Memory B cell (primary cell): ENCODE measurements at regions not wholly inside any gene's neighbourhood (a gene's known extent, or its start where the extent isn't known, plus 50 kb on each side); places are given as distances from the start of the nearest gene placed in this dataset.

Source experiments
- ATAC-seq: fragments of 150-1000 bp; cut with Tn5 transposase; 2 replicates; pipeline ENCODE4 v1.10.0; 2021; ENCODE audit warnings: low read depth, mild to moderate bottlenecking, moderate library complexity
- DNase-seq, 2 donors: peaks; one replicate each; pipeline ENCODE4 v3.0.0; 2022; ENCODE audit warnings: low spot score in 2 of 2
- H3K27ac Mint-ChIP-seq: one replicate; pipeline ENCODE4 v1.8.0; 2022; ENCODE audit warnings: mild to moderate bottlenecking, moderate library complexity, mixed read lengths
- H3K27me3 Mint-ChIP-seq: one replicate; pipeline ENCODE4 v1.8.0; 2022; ENCODE audit warnings: mixed read lengths
- H3K36me3 Mint-ChIP-seq: one replicate; pipeline ENCODE4 v1.8.0; 2022; ENCODE audit warnings: mild to moderate bottlenecking, mixed read lengths
- H3K4me1 Mint-ChIP-seq: one replicate; pipeline ENCODE4 v1.8.0; 2022; ENCODE audit warnings: mixed read lengths
- H3K4me3 Mint-ChIP-seq: one replicate; pipeline ENCODE4 v1.8.0; 2022; ENCODE audit warnings: mild to moderate bottlenecking, moderate library complexity, mixed read lengths
- H3K9me3 Mint-ChIP-seq: one replicate; pipeline ENCODE4 v1.8.0; 2022; ENCODE audit warnings: mixed read lengths

DNA sequence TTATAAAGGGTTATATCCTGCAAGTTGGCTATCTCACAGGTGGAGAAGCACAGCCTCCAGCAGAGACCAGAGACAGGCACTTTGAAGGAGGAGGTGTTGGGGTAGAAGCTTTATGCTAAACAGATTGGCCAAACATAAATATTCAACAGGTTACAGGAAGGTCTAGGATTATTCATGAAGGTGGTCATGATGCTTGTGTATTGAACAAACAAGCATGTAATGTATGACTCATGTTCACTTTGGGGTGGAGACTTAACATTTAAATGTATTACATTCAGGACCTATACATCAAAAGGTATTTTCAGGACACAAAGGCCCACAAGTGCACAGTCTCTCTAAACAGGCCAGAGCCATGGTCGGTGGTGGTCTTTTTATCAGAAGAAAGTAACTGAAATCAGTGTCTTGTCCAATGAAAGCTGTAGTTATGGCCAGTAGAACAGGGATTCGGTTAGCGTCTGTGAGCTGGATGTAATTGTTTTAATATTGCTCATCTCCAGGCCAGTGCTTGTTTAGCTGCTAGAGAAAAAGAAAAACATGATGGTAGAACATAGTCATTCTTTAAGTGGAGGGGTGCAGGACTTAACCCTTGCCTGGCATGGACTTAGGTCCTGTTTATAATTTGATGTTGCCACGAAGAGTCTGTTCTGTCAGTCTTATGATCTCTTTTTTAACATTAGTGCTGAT, 555.2 kb upstream of the PCDH10 start:
- Mint-ChIP-seq H3K4me3 (no peak overlapping the region), H3K27ac (no peak overlapping the region), H3K4me1 (no peaks in the 10 kb centered on the region), H3K9me3 (peaks cover 4% of the 10 kb centered on the region), H3K27me3 (no peaks in the 10 kb centered on the region), H3K36me3 (no peaks in the 10 kb centered on the region)
- DNase-seq (no peak), ATAC-seq (no peak)

DNA sequence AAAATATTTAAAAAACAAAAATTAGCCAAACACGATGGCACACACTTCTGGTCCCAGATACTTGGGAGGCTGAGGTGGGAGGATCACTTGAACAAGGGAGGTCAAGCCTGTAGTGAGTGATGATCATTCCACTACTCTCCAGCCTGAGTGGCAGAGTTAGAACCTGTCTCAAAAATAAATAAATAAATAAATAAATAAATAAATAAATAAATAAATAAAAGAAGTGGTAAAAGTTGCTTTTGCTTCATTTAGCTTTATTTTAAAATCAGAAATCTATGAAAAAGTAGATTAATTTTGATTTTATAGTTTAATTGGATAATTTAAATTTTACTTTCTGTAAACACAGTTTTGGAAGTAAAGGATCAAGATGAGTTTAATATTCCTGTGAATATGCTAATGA, 552.9 kb upstream of the PCDH10 start:
- H3K4me3 Mint-ChIP-seq: no peak overlapping the region
- no peaks in the 10 kb centered on the region for H3K36me3 Mint-ChIP-seq
- H3K27ac Mint-ChIP-seq: no peak overlapping the region
- ATAC-seq (no peak), DNase-seq (no peak)
- H3K27me3 Mint-ChIP-seq: no peaks in the 10 kb centered on the region
- peaks cover 4% of the 10 kb centered on the region for H3K9me3 Mint-ChIP-seq
- no peaks in the 10 kb centered on the region for H3K4me1 Mint-ChIP-seq

DNA sequence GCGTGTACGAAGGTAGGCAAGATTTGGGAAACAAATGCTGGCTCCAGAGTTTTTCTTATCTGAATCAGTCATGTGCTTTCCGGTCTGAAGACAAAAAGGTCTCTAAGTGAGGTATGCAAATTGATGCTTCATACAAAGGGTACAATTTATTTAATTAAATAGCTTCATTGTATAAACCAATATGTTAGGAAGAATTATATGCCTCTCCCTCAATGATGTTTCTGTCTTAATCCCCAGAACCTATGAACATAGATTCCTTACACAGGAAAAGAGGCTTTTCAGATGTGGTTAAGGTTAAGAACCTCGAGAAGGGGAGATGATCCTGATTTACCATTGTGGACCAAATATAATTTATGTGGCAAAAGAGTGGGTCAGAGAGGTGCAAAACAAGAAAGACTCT, 543.5 kb upstream of the PCDH10 start:
- H3K4me1 Mint-ChIP-seq: no peaks in the 10 kb centered on the region
- no peaks in the 10 kb centered on the region for H3K27me3 Mint-ChIP-seq
- no peaks in the 10 kb centered on the region for H3K9me3 Mint-ChIP-seq
- DNase-seq (no peak), ATAC-seq (no peak)
- H3K27ac Mint-ChIP-seq: no peak overlapping the region
- H3K4me3 Mint-ChIP-seq: no peak overlapping the region
- no peaks in the 10 kb centered on the region for H3K36me3 Mint-ChIP-seq

DNA sequence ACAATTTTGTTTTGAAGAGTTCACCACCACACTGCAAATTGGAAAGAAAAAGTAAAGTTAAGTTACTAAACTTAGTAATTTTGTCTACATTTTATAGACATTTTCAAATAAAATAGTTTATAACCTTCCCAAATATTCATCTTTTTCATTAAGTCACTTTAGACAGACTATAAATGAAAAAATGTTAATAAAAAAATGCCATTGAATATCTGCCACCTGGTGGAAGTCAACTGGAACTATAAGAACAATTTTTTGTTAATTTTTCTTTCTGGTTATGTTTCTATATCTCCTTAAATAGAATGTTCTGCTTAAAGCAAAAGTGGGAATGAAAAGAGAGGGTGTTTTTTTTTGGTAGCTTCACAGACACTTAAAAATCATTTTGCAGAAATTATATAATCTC, 534.4 kb upstream of the PCDH10 start:
- Mint-ChIP-seq H3K4me1 (no peaks in the 10 kb centered on the region), H3K4me3 (no peak overlapping the region), H3K27ac (no peak overlapping the region), H3K9me3 (no peaks in the 10 kb centered on the region), H3K27me3 (no peaks in the 10 kb centered on the region), H3K36me3 (no peaks in the 10 kb centered on the region)
- ATAC-seq (no peak), DNase-seq (no peak)

DNA sequence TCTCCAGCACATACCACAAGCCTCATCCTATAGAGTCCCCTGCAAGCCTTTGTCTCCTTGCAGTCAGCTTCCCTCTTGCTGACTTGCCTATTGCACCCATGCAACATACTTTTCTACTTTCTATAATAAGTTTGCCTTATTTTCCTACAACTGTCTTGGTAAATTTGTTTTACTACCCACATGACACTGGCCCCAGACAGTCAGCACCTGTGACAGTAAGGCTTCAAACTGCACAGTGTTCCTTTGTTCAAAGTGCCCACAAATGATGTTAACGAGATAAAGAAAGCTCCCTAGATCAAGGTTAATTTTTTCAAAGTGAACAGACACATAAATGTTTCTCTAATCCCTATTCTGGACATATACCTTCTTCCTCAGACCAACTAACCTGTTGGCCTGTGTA, 529.1 kb upstream of the PCDH10 start:
- ATAC-seq (no peak), DNase-seq (no peak)
- H3K4me1 Mint-ChIP-seq: no peaks in the 10 kb centered on the region
- no peaks in the 10 kb centered on the region for H3K9me3 Mint-ChIP-seq
- H3K36me3 Mint-ChIP-seq: no peaks in the 10 kb centered on the region
- no peaks in the 10 kb centered on the region for H3K27me3 Mint-ChIP-seq
- H3K27ac Mint-ChIP-seq: no peak overlapping the region
- H3K4me3 Mint-ChIP-seq: no peak overlapping the region

DNA sequence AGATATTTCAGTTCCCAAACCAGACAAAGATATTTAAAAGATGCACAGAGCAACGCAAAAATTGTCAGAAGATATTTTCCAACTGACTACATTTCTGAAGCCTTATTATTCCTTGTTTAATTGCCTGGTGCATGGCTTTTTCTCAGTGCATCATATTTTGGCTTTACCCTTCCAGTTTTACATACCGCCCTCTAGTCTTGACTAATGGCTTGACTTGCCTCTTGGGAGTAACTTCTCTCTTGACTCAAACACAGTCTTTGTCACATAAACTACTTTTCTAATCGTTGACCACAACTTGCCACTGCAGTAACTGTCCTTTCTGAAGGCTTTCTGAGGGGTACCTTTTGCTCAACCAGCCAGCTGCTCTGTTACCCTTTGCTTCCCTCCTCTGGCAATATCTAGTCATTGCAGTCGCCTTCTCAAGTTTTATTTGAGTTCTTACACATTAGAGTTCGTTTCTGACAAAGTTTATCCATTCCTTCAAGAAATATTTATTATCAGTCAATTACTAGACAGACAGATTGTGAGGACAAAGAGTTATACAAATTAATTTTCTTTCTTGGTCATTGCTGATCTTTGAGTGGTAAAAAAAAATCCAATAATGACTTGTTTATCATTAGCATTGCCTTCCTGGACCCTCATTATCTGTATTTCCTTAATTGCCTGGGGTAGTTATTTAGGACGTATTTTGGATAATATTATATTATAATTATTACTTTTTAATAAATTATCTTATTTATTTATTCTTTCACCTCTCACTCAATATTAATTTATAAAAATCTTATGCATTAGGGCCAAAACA, 506.9 kb upstream of the PCDH10 start:
- Mint-ChIP-seq H3K9me3 (peaks cover 3% of the 10 kb centered on the region), H3K27ac (no peak overlapping the region)
- DNase-seq: no peak

DNA sequence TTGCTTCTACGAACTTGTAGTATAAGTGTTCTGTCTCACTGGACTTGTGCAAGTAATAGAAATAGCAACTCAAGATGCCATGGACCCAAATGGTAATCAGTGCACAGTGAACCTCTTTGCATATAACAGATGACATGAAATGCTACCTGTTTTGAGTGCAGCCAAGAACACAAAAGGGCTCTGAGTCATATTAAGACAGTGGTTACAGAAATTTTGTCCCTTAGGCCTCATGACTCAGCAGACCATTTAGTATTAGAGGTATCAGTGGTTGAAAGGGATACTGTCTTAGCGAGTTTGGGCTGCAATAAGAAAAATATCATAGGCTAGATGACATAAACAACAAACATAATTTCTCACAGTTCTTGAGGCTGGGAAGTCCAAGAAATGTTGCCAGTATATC, 502.9 kb upstream of the PCDH10 start:
- no peak for ATAC-seq
- H3K4me1 Mint-ChIP-seq: no peaks in the 10 kb centered on the region

More for the DNA sequence above, 506.9 kb upstream of the PCDH10 start:
- H3K4me3 Mint-ChIP-seq: no peak overlapping the region
- H3K4me1 Mint-ChIP-seq: no peaks in the 10 kb centered on the region
- H3K36me3 Mint-ChIP-seq: no peaks in the 10 kb centered on the region
- no peaks in the 10 kb centered on the region for H3K27me3 Mint-ChIP-seq
- ATAC-seq: no peak

DNA sequence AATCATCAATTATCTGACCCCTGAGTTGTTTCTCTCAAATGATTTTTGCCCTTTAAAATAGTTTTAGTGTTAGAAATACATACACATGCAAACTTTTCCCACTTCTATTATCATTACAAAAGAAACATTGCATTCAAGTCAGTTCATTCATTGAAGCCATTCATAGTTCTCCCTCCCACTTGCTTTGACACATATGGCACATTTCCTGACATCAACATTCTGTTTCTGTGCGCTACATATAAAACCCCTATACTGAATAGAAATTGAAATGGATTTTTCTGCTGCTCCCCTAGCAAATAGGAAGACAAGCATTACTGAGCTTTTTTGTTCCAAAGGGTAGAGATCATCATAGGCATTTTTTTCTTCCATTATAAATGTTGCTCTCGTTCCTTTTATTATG, 497.9 kb upstream of the PCDH10 start:
- Mint-ChIP-seq H3K4me1 (no peaks in the 10 kb centered on the region), H3K9me3 (peaks cover 6% of the 10 kb centered on the region), H3K4me3 (no peak overlapping the region), H3K36me3 (no peaks in the 10 kb centered on the region), H3K27ac (no peak overlapping the region), H3K27me3 (no peaks in the 10 kb centered on the region)
- DNase-seq: no peak
- no peak for ATAC-seq

More for the DNA sequence above, 502.9 kb upstream of the PCDH10 start:
- Mint-ChIP-seq H3K27me3 (no peaks in the 10 kb centered on the region), H3K27ac (no peak overlapping the region), H3K36me3 (no peaks in the 10 kb centered on the region), H3K4me3 (no peak overlapping the region), H3K9me3 (peaks cover 1% of the 10 kb centered on the region)
- DNase-seq: no peak

DNA sequence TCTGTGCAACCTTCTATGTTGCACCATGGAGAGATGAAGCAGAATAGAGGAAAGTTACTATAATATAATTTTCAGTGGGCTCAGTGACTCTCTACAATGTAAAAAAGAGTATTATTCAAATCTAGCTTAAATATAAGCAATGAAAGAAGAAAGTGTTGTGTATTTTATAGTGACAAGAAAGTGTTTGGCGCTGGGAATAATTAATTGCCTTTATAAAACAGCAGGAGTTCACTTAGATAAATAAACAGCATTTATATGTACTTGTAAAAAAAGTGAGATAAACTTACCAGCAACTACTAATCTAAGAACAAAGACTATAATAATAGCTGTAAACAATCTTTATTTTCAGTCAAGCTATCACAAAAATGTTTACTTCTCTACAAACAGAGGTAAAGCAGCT, 488.9 kb upstream of the PCDH10 start:
- H3K27me3 Mint-ChIP-seq: no peaks in the 10 kb centered on the region
- ATAC-seq: no peak
- no peak overlapping the region for H3K4me3 Mint-ChIP-seq
- no peak overlapping the region for H3K27ac Mint-ChIP-seq
- no peak for DNase-seq
- no peaks in the 10 kb centered on the region for H3K36me3 Mint-ChIP-seq
- peaks cover 13% of the 10 kb centered on the region for H3K9me3 Mint-ChIP-seq
- H3K4me1 Mint-ChIP-seq: no peaks in the 10 kb centered on the region

DNA sequence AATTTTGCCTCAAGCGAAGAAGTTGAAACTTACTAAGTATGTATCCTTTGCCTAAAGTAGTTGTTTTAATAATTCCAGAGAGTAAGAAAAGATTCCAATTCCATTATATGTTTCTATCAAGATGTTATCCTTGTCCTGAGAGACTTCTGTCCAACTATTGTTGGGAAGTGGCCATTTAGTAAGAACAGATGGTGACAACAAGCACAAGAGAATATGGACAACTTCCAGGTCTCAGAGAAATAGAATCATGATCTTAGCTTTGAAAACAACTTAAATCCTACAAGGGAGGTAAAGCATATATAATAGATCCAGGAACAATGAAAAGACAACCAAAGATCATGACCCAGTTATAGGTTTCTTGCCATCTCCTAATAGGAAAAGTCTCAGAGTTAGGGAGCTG, 486.6 kb upstream of the PCDH10 start:
- H3K36me3 Mint-ChIP-seq: no peaks in the 10 kb centered on the region
- H3K27me3 Mint-ChIP-seq: no peaks in the 10 kb centered on the region
- H3K4me1 Mint-ChIP-seq: no peaks in the 10 kb centered on the region
- ATAC-seq (no peak), DNase-seq (no peak)
- H3K9me3 Mint-ChIP-seq: peaks cover 5% of the 10 kb centered on the region
- H3K4me3 Mint-ChIP-seq: no peak overlapping the region
- no peak overlapping the region for H3K27ac Mint-ChIP-seq

DNA sequence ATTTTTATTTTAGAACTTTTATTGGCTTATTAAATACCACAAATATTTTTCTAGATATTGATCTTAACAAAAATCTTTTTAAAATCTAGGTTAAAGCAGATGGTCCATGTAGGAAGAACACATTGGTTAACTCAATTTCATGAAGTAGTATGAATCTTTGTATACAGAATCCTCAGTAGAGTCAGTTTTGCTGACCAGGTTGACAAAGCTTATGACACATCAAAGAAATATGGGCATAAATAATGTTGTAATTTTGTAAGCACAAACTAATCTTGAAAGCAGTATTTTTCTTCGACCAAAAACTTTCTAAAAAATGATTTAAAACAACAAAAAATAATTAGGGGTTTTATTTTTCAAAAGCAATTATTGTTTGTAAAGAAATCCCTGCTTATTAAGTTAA, 479.3 kb upstream of the PCDH10 start:
- H3K4me1 Mint-ChIP-seq: no peaks in the 10 kb centered on the region
- ATAC-seq (no peak), DNase-seq (no peak)
- H3K27ac Mint-ChIP-seq: no peak overlapping the region
- no peaks in the 10 kb centered on the region for H3K36me3 Mint-ChIP-seq
- H3K4me3 Mint-ChIP-seq: no peak overlapping the region
- peaks cover 2% of the 10 kb centered on the region for H3K9me3 Mint-ChIP-seq
- H3K27me3 Mint-ChIP-seq: no peaks in the 10 kb centered on the region

DNA sequence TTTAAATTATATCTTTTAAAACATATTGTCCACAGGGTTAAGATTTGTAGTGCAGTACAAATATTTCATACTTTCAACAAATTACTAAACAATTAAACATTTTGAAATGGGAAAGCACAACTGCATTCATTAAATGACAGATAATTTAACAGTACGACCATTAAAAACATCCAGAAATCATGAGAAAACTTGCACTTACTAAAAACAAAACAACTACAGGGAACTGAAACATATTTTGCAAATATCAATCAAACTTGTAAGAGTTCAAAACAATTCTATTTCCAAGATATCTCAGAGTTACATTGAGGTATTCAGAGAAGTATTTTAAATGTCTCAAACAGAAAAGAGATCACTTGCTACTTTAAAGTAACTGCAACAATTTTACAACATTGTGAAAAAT, 478.5 kb upstream of the PCDH10 start:
- Mint-ChIP-seq H3K36me3 (no peaks in the 10 kb centered on the region), H3K27me3 (no peaks in the 10 kb centered on the region), H3K9me3 (no peaks in the 10 kb centered on the region), H3K4me3 (no peak overlapping the region), H3K4me1 (no peaks in the 10 kb centered on the region), H3K27ac (no peak overlapping the region)
- no peak for DNase-seq
- no peak for ATAC-seq

DNA sequence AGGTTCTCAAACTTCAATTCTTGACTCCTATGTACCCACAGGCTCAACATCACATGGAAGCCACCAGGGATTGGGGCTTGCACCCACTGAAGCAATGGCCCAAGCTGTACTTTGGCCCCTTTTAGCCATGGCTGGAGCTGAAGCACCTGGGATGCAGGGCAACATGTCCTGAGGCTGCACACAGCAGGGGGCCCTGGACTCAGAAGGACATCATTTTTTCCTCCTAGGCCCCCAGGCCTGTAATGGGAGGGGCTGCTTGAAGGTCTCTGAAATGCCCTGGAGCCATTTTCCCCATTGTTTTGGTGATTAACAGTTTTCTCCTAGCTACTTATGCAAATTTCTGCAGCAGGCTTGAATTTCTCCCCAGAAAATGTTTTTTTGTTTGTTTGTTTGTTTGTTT, 465.1 kb upstream of the PCDH10 start:
- Mint-ChIP-seq H3K4me1 (no peaks in the 10 kb centered on the region), H3K4me3 (no peak overlapping the region), H3K27me3 (no peaks in the 10 kb centered on the region), H3K36me3 (no peaks in the 10 kb centered on the region), H3K27ac (no peak overlapping the region), H3K9me3 (peaks cover 4% of the 10 kb centered on the region)
- DNase-seq (no peak), ATAC-seq (no peak)

DNA sequence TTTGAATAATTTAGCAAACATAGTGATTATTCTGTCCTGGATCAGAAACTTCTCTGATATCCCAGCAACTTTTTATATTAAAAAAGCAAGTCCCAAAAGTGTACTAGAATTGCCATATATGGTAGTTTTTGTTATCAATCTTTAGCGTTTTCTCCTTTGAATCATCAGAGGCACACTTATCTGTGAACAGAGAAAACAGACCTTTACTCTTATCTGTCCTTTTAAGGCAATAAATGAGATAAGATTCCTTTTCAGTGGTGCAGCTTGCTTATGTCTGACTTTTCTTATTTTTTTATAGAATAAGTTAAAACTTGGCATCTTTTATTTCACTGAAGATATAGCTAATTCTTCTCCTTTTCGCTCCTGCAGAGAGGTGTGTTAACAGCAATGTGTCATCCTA, 458.1 kb upstream of the PCDH10 start:
- no peak overlapping the region for H3K4me3 Mint-ChIP-seq
- DNase-seq (no peak), ATAC-seq (no peak)
- H3K9me3 Mint-ChIP-seq: peaks cover 3% of the 10 kb centered on the region
- no peaks in the 10 kb centered on the region for H3K4me1 Mint-ChIP-seq
- H3K27me3 Mint-ChIP-seq: no peaks in the 10 kb centered on the region
- no peaks in the 10 kb centered on the region for H3K36me3 Mint-ChIP-seq
- H3K27ac Mint-ChIP-seq: no peak overlapping the region

DNA sequence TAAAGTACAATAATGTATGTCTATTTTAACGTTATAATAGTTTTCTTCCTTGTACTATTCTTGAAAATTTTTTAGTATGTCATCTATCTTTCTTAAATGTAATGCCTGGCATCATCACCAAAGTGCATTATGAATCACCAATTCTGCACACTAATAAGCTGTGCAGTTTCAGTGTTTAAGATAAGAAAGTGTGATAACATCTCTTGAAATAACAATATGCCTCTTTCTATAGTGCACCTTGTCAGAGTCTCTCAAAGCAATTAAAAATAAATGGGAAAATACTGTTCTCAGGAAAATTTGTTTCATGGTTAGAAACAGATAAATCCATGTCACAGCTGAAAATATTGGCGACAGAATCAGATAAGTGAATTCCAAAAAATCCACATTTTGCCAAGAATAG, 457.4 kb upstream of the PCDH10 start:
- Mint-ChIP-seq H3K4me3 (no peak overlapping the region), H3K36me3 (no peaks in the 10 kb centered on the region), H3K27ac (no peak overlapping the region), H3K27me3 (no peaks in the 10 kb centered on the region), H3K4me1 (no peaks in the 10 kb centered on the region), H3K9me3 (peaks cover 3% of the 10 kb centered on the region)
- ATAC-seq: no peak
- no peak for DNase-seq
